Activated T-helper 17 cell treated with anti-CD3 and anti-CD28 coated beads, Interleukin-2, amount 50 U/mL, for 72 hours (primary cell): ENCODE measurements at regions not wholly inside any gene's neighbourhood (a gene's known extent, or its start where the extent isn't known, plus 50 kb on each side); places are given as distances from the start of the nearest gene placed in this dataset.

Experiments
- ATAC-seq: fragments of 150-1000 bp; cut with Tn5 transposase; replicated peaks from 2 replicates; pipeline ENCODE4 v1.10.0; 2021; ENCODE audit warnings: mild to moderate bottlenecking, moderate library complexity
- H3K27ac Mint-ChIP-seq: one replicate; pipeline ENCODE4 v1.8.0; 2022; ENCODE audit warnings: mixed read lengths
- H3K27me3 Mint-ChIP-seq: one replicate; pipeline ENCODE4 v1.8.0; 2022; ENCODE audit warnings: mixed read lengths
- H3K36me3 Mint-ChIP-seq: one replicate; pipeline ENCODE4 v1.8.0; 2022; ENCODE audit warnings: low read depth, mild to moderate bottlenecking, mixed read lengths
- H3K4me1 Mint-ChIP-seq: one replicate; pipeline ENCODE4 v1.8.0; 2022; ENCODE audit warnings: mixed read lengths
- H3K4me3 Mint-ChIP-seq: one replicate; pipeline ENCODE4 v1.8.0; 2022; ENCODE audit warnings: mild to moderate bottlenecking, mixed read lengths
- H3K9me3 Mint-ChIP-seq: one replicate; pipeline ENCODE4 v1.8.0; 2022; ENCODE audit warnings: mixed read lengths

DNA sequence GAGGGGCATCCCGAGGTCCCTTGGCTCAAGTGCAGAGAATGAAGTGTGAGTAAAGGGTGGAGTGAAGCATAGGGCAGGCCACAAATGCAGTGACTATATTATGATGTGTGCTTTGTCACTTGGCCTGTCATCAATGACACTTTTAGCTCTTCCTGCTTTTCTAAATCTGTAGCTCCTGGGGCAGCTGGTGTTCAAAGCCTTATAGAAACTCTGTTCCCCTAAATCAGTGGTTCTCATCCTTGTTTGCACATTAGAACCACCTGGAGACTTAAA lies 135.6 kb upstream of the LGALSL start:
- Mint-ChIP-seq H3K4me1 (no peaks in the 10 kb centered on the region), H3K27me3 (no peaks in the 10 kb centered on the region), H3K27ac (no peak overlapping the region), H3K4me3 (no peak overlapping the region), H3K9me3 (no peaks in the 10 kb centered on the region), H3K36me3 (no peaks in the 10 kb centered on the region)
- ATAC-seq, result peak; percentile 97

GRCh38 chr2:64319896-64320295 lies 134.1 kb upstream of the LGALSL start:
- no peaks in the 10 kb centered on the region for H3K4me1 Mint-ChIP-seq

GRCh38 chr2:64322433-64322832 lies 131.5 kb upstream of the LGALSL start:
- H3K27ac Mint-ChIP-seq, result peak overlapping the region; percentile 5
- H3K27me3 Mint-ChIP-seq, result no peaks in the 10 kb centered on the region
- H3K36me3 Mint-ChIP-seq, result peaks cover 6% of the 10 kb centered on the region
- H3K4me1 Mint-ChIP-seq, result peaks cover 19% of the 10 kb centered on the region
- no peak overlapping the region for H3K4me3 Mint-ChIP-seq
- H3K9me3 Mint-ChIP-seq, result no peaks in the 10 kb centered on the region
- ATAC-seq, result no peak

More at GRCh38 chr2:64319896-64320295, 134.1 kb upstream of the LGALSL start:
- Mint-ChIP-seq H3K27ac (no peak overlapping the region), H3K9me3 (no peaks in the 10 kb centered on the region), H3K27me3 (no peaks in the 10 kb centered on the region), H3K36me3 (no peaks in the 10 kb centered on the region), H3K4me3 (no peak overlapping the region)
- no peak for ATAC-seq

- no peak for ATAC-seq
- Mint-ChIP-seq H3K9me3 (no peaks in the 10 kb centered on the region), H3K4me3 (no peak overlapping the region), H3K36me3 (peaks cover 6% of the 10 kb centered on the region), H3K27me3 (no peaks in the 10 kb centered on the region), H3K27ac (no peak overlapping the region), H3K4me1 (peaks cover 19% of the 10 kb centered on the region)
Observed at GRCh38 chr2:64323197-64323596, 130.8 kb upstream of the LGALSL start.

DNA sequence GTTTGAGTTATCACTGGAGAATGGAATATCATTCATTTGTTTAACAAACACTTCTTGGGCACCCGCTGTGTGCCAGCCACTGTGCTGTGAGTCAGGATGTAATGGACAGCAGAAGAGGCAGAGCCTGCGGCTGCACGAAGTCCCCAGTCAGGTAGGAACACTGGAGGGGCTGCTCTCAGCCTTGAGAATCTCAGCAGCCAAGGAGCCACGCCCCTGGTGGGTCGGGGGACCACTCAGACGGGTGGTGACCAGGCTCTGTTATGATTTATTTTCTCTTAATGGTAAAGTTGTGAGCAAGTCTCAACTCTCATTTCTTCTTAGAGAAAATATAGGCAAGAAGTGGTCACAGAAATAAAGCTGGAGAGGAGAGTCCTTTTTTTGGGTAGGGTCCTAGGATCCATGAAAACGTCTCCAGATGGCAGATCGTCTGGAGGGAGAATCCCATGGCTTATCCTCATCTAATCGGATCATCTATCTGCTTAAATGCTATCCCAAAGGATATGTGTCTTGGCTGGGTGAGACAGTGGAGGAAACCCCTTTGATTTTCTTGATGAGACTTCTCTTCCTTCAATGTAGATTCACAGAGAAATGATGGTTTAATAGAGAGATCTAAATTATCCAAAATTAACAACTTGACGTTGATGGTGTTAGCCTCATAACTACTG lies 129.1 kb upstream of the LGALSL start:
- peaks cover 19% of the 10 kb centered on the region for H3K4me1 Mint-ChIP-seq
- H3K4me3 Mint-ChIP-seq, result peak overlapping the region; percentile 78
- ATAC-seq, result no peak
- no peaks in the 10 kb centered on the region for H3K27me3 Mint-ChIP-seq
- H3K9me3 Mint-ChIP-seq, result no peaks in the 10 kb centered on the region
- peak overlapping the region; percentile 99 for H3K27ac Mint-ChIP-seq
- H3K36me3 Mint-ChIP-seq, result peaks cover 6% of the 10 kb centered on the region

DNA sequence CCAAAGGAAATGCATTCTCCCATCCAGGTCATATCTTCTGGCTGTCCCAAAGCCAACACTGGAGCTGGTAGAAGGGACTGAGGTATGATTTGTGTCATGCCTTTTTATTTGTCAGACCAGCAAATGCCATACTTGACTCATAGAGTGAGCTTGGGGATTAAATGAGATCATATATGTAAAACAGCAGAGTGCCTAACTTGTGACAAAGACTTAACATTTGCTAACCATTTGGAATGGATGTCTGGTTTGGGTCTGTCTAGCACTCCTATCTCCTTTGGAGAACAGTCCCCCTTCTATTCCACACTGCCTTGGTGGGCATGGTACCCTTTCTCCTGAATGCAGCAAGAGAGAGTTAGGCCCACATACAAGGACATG lies 128.5 kb upstream of the LGALSL start:
- ATAC-seq, result peak; percentile 69
- Mint-ChIP-seq H3K27me3 (no peaks in the 10 kb centered on the region), H3K36me3 (peaks cover 6% of the 10 kb centered on the region), H3K4me3 (peak overlapping the region; percentile 78), H3K4me1 (peaks cover 19% of the 10 kb centered on the region), H3K9me3 (no peaks in the 10 kb centered on the region), H3K27ac (peak overlapping the region; percentile 99)

DNA sequence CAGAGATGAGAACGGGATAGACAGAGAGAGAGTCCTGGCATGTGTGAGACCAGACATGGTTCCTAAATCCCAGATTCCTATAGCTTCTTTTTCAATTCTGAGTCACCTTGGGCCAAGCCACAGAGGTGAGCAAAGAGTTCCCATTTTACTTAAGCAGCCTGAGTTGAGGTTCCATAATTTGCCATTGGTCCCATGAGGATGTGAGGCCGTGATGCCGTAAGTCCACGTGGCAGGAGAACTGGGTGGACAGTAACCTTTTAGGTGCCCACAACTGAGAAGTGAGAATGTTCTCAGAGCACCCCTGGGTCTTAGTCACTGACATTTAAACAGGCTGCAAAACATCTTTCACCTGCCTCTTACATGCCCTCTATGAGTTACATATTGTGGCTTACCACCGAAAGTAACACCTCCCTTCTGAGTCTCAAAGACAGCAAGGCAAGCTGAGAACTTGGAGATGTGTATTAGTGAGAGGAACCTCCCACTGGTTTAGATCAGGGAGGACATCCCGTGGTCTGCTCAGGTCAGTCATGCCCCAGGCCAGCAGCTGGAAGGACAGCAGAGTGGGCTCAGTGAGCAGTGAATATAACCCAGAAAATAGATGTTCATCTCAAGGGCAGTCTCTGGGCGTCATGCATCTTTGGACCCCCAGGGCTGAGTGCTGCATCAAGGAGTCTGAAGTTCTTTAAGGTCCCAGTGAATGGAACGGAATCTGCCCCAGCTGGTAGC lies 127.9 kb upstream of the LGALSL start:
- peaks cover 6% of the 10 kb centered on the region for H3K36me3 Mint-ChIP-seq
- peaks cover 24% of the 10 kb centered on the region for H3K4me1 Mint-ChIP-seq
- peak; percentile 88 for ATAC-seq
- peak overlapping the region; percentile 99 for H3K27ac Mint-ChIP-seq
- no peaks in the 10 kb centered on the region for H3K27me3 Mint-ChIP-seq
- H3K4me3 Mint-ChIP-seq, result peak overlapping the region; percentile 78
- H3K9me3 Mint-ChIP-seq, result no peaks in the 10 kb centered on the region

- Mint-ChIP-seq H3K27me3 (no peaks in the 10 kb centered on the region), H3K9me3 (no peaks in the 10 kb centered on the region), H3K36me3 (peaks cover 6% of the 10 kb centered on the region), H3K27ac (peak overlapping the region; percentile 99), H3K4me1 (peaks cover 24% of the 10 kb centered on the region), H3K4me3 (peak overlapping the region; percentile 78)
- ATAC-seq, result no peak
Observed at GRCh38 chr2:64326578-64327050, 127.3 kb upstream of the LGALSL start.

DNA sequence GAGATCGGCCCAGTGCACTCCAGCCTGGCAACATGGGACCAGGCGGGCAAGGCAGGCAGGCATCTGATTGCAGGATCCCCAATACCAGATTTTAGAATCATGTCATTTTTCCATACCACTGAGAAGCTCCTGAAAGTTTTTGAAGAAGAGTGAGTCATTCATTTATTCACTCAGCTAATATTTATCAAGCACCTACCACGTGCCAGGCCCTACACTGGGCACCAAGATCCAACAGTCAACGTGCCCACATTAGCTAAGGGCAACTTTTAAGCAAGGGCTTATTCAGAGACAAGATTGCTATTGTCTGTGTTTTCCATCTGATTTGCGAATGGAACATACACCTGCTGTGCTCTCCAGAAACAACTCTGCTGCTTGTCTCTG lies 126.8 kb upstream of the LGALSL start:
- Mint-ChIP-seq H3K4me3 (peak overlapping the region; percentile 78), H3K36me3 (peaks cover 6% of the 10 kb centered on the region), H3K27ac (peak overlapping the region; percentile 99), H3K9me3 (no peaks in the 10 kb centered on the region), H3K27me3 (no peaks in the 10 kb centered on the region), H3K4me1 (peaks cover 24% of the 10 kb centered on the region)
- ATAC-seq, result no peak

DNA sequence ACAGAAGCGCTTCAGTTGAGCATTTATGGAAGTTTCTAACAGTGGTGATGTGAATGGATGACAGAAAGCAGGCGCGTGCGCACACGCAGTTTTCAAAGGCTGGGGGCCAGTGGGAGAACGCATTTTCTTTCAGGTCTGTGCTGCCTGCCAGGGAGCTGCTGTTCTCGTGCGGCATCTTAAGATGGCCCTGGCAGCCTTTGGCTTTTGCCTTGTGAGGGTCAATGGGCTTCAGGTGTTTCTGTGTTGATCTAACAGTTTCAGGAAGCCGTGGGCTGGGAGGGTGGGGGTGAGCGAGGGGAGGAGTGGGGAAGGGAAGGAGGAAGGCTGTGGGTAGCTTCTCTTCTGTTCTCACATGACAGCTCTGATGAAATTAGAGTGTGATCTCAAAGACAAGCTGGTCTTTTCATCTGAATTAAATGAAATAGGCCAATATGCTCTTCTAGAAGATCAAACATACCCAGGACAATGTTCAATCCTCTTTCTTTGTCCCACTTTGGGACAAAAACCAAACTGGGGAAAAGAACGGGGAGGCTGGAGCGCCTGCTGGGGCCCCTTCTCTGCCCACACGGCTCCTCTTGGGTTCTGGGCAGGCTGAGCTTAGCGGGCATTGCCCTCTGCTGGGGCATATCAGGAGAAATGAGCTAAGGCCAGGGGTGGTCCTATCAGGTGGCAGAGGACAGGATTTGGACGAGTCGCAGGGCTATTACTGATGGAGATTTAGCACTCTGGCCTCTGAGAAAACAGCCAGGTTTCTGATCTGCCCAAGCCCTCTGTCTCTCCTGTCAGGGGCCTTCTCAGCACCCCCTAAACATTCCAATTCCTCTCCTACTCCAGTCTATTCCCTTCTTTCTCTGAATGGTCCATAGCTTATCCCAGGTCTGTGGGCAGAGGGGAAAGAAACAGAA lies 126.2 kb upstream of the LGALSL start:
- no peak for ATAC-seq
- H3K9me3 Mint-ChIP-seq, result no peaks in the 10 kb centered on the region
- H3K4me3 Mint-ChIP-seq, result peak overlapping the region; percentile 78
- H3K36me3 Mint-ChIP-seq, result peaks cover 6% of the 10 kb centered on the region
- peak overlapping the region; percentile 99 for H3K27ac Mint-ChIP-seq
- no peaks in the 10 kb centered on the region for H3K27me3 Mint-ChIP-seq
- H3K4me1 Mint-ChIP-seq, result peaks cover 24% of the 10 kb centered on the region

DNA sequence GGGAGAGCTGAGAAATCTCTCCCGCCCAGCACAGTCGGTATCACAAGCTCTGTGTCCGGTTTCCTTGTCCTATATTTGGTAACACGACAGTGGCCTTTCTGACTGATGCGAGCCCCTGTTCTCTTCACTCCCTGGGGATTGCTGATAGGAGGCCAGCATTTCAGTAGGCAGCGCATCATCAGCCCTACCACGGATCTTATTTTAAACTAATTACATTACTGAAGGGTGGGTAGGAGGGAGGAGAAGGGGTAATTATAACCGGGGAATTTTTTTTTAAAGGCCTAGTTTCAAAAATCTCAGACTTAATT lies 125.6 kb upstream of the LGALSL start:
- peak overlapping the region; percentile 99 for H3K27ac Mint-ChIP-seq
- ATAC-seq, result no peak

GRCh38 chr2:64328756-64329155 lies 125.2 kb upstream of the LGALSL start:
- Mint-ChIP-seq H3K4me3 (peak overlapping the region; percentile 78), H3K36me3 (peaks cover 6% of the 10 kb centered on the region)
- no peak for ATAC-seq

More for the DNA sequence above, 125.6 kb upstream of the LGALSL start:
- H3K4me1 Mint-ChIP-seq, result peaks cover 24% of the 10 kb centered on the region
- no peaks in the 10 kb centered on the region for H3K27me3 Mint-ChIP-seq
- H3K36me3 Mint-ChIP-seq, result peaks cover 6% of the 10 kb centered on the region
- H3K9me3 Mint-ChIP-seq, result no peaks in the 10 kb centered on the region
- peak overlapping the region; percentile 78 for H3K4me3 Mint-ChIP-seq

DNA sequence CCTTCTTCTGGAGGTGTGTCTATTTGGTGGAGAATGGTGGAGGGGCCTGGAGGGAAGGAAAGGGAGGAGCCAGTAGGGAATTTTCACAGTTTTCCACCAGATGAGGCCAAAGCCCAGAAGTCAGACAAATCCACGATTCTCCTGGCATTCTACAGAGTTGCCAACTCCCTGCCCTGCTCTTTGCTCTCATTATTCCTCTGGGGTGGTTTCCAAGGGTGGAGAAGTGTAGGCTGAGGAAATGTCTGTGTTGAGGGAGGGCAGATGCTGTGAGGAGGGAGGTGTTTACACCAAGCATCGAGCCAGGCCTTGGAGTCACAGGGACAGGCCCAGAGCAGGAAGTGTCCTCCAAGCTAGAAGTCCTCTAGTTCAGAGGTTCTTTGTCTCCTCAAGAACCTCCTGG lies 124.1 kb upstream of the LGALSL start:
- Mint-ChIP-seq H3K9me3 (no peaks in the 10 kb centered on the region), H3K27ac (peak overlapping the region; percentile 10), H3K4me3 (no peak overlapping the region), H3K27me3 (no peaks in the 10 kb centered on the region), H3K4me1 (peaks cover 24% of the 10 kb centered on the region), H3K36me3 (peaks cover 6% of the 10 kb centered on the region)
- no peak for ATAC-seq

More at GRCh38 chr2:64328756-64329155, 125.2 kb upstream of the LGALSL start:
- H3K27me3 Mint-ChIP-seq, result no peaks in the 10 kb centered on the region
- H3K9me3 Mint-ChIP-seq, result no peaks in the 10 kb centered on the region
- H3K4me1 Mint-ChIP-seq, result peaks cover 24% of the 10 kb centered on the region
- H3K27ac Mint-ChIP-seq, result peak overlapping the region; percentile 99

DNA sequence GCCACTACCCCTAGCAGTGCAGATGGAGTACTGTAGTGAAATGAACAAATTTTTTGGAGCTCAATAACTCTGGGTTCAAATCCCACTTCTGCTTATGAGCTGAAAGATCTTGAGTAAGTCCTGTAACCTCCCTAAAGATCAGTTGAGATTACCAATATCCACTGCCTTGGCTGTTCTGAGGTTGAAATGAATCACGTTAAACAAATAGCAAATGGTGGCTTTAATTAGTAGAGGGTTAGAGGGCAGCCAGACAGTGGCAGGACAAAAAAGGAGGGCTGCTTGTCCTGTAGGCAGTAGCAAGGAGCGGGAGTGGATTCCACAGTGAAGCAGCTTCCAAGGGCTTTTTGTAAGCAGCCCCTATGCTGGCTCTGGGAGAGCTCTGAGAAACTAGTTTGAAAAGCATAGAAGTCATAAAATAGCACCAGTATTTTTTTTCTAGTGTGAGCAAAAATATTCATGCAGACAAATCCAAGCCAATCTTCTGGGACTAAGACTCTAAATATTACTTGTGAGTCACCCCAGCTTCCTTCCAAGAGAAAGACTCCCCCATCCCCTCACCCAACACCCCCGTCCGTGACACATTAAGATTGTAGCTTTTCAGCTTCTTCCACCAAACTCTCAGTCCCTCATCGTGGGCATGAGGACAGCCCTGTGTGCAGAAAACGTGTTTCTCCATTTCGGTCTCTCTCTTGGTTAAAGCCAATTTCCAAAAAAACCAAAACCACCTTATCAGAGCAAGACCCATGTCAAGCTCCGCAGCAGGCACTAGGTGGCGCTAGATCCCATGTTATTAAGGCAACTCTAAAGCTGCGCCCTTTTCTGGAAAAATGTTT lies 123.5 kb upstream of the LGALSL start:
- no peaks in the 10 kb centered on the region for H3K9me3 Mint-ChIP-seq
- peak overlapping the region; percentile 12 for H3K4me3 Mint-ChIP-seq
- peaks cover 18% of the 10 kb centered on the region for H3K4me1 Mint-ChIP-seq
- H3K36me3 Mint-ChIP-seq, result peaks cover 6% of the 10 kb centered on the region
- no peak for ATAC-seq
- H3K27me3 Mint-ChIP-seq, result no peaks in the 10 kb centered on the region
- peak overlapping the region; percentile 10 for H3K27ac Mint-ChIP-seq
